HEK293 (cell line): ENCODE measurements at regions not wholly inside any gene's neighbourhood (a gene's known extent, or its start where the extent isn't known, plus 50 kb on each side); places are given as distances from the start of the nearest gene placed in this dataset.

Source experiments
- BCL11B ChIP-seq: fragments of 450-650 bp; formaldehyde crosslinking; IDR thresholded peaks from 2 replicates; pipeline ENCODE4 v1.5.1; 2016; ENCODE audit warnings: low read depth, missing biosample characterization, missing genetic modification characterization
- KLF8 ChIP-seq: fragments of 450-650 bp; formaldehyde crosslinking; IDR thresholded peaks from 2 replicates; pipeline ENCODE4 v1.5.1; 2016; ENCODE audit warnings: missing biosample characterization, missing genetic modification characterization
- MYNN ChIP-seq: fragments of 450-650 bp; formaldehyde crosslinking; IDR thresholded peaks from 2 replicates; pipeline ENCODE4 v1.5.1; 2016; ENCODE audit warnings: missing biosample characterization, missing genetic modification characterization, borderline replicate concordance
- OSR2 ChIP-seq: fragments of 450-650 bp; formaldehyde crosslinking; IDR thresholded peaks from 2 replicates; pipeline ENCODE4 v1.5.1; 2016; ENCODE audit warnings: missing biosample characterization, missing genetic modification characterization
- PRDM10 ChIP-seq: fragments of 450-650 bp; formaldehyde crosslinking; IDR thresholded peaks from 2 replicates; pipeline ENCODE4 v1.5.1; 2016; ENCODE audit warnings: missing biosample characterization, missing genetic modification characterization
- SP7 ChIP-seq: fragments of 450-650 bp; formaldehyde crosslinking; IDR thresholded peaks from 2 replicates; pipeline ENCODE4 v1.5.1; 2016; ENCODE audit warnings: missing biosample characterization, missing genetic modification characterization
- ZBTB20 ChIP-seq: fragments of 450-650 bp; formaldehyde crosslinking; IDR thresholded peaks from 2 replicates; pipeline ENCODE4 v1.5.1; 2016; ENCODE audit warnings: missing biosample characterization, missing genetic modification characterization
- ZBTB26 ChIP-seq: fragments of 450-650 bp; formaldehyde crosslinking; optimal IDR thresholded peaks from 2 replicates; pipeline ENCODE3; 2016; ENCODE audit warnings: missing biosample characterization, mild to moderate bottlenecking, missing genetic modification characterization
- ZBTB7A ChIP-seq: fragments of 450-650 bp; formaldehyde crosslinking; IDR thresholded peaks from 2 replicates; pipeline ENCODE4 v1.5.1; 2016; ENCODE audit warnings: low read depth, missing biosample characterization, missing genetic modification characterization
- ZBTB8A ChIP-seq: fragments of 450-650 bp; formaldehyde crosslinking; IDR thresholded peaks from 2 replicates; pipeline ENCODE4 v1.5.1; 2016; ENCODE audit warnings: missing biosample characterization, missing genetic modification characterization
- ZFP37 ChIP-seq: fragments of 450-650 bp; formaldehyde crosslinking; IDR thresholded peaks from 2 replicates; pipeline ENCODE4 v1.5.1; 2016; ENCODE audit warnings: missing biosample characterization, missing genetic modification characterization
- ZFP41 ChIP-seq: fragments of 450-650 bp; formaldehyde crosslinking; IDR thresholded peaks from 2 replicates; pipeline ENCODE4 v1.5.1; 2016; ENCODE audit warnings: missing biosample characterization, missing genetic modification characterization, borderline replicate concordance
- ZFP69B ChIP-seq: fragments of 450-650 bp; formaldehyde crosslinking; IDR thresholded peaks from 2 replicates; pipeline ENCODE4 v1.5.1; 2016; ENCODE audit warnings: missing biosample characterization, missing genetic modification characterization
- ZNF10 ChIP-seq: fragments of 450-650 bp; formaldehyde crosslinking; IDR thresholded peaks from 2 replicates; pipeline ENCODE4 v1.5.1; 2017; ENCODE audit warnings: missing biosample characterization, missing genetic modification characterization
- ZNF140 ChIP-seq: fragments of 450-650 bp; formaldehyde crosslinking; IDR thresholded peaks from 2 replicates; pipeline ENCODE4 v1.5.1; 2016; ENCODE audit warnings: missing biosample characterization, missing genetic modification characterization
- ZNF148 ChIP-seq: fragments of 450-650 bp; formaldehyde crosslinking; IDR thresholded peaks from 2 replicates; pipeline ENCODE4 v1.5.0; 2017; ENCODE audit warnings: missing biosample characterization, missing genetic modification characterization, borderline replicate concordance
- ZNF16 ChIP-seq: fragments of 450-650 bp; formaldehyde crosslinking; IDR thresholded peaks from 2 replicates; pipeline ENCODE4 v1.5.1; 2016; ENCODE audit warnings: low read depth, missing biosample characterization, missing genetic modification characterization
- ZNF169 ChIP-seq: fragments of 450-650 bp; formaldehyde crosslinking; IDR thresholded peaks from 2 replicates; pipeline ENCODE4 v1.5.1; 2016; ENCODE audit warnings: missing biosample characterization, missing genetic modification characterization
- ZNF2 ChIP-seq: fragments of 450-650 bp; formaldehyde crosslinking; IDR thresholded peaks from 2 replicates; pipeline ENCODE4 v1.5.1; 2016; ENCODE audit warnings: missing biosample characterization, missing genetic modification characterization
- ZNF223 ChIP-seq: fragments of 450-650 bp; formaldehyde crosslinking; IDR thresholded peaks from 2 replicates; pipeline ENCODE4 v1.5.1; 2016; ENCODE audit warnings: missing biosample characterization, missing genetic modification characterization
- ZNF335 ChIP-seq: fragments of 450-650 bp; formaldehyde crosslinking; conservative IDR thresholded peaks from 2 replicates; pipeline ENCODE4 v1.5.1; 2016; ENCODE audit warnings: missing biosample characterization, missing genetic modification characterization
- ZNF37A ChIP-seq: fragments of 450-650 bp; IDR thresholded peaks from 2 replicates; pipeline ENCODE4 v1.5.1; 2018; ENCODE audit warnings: missing biosample characterization, missing genetic modification characterization
- ZNF394 ChIP-seq: fragments of 450-650 bp; formaldehyde crosslinking; IDR thresholded peaks from 2 replicates; pipeline ENCODE4 v1.5.1; 2016; ENCODE audit warnings: missing biosample characterization, missing genetic modification characterization, mild to moderate bottlenecking, moderate library complexity, borderline replicate concordance
- ZNF423 ChIP-seq: fragments of 450-650 bp; formaldehyde crosslinking; IDR thresholded peaks from 2 replicates; pipeline ENCODE4 v1.5.1; 2016; ENCODE audit warnings: missing biosample characterization, missing genetic modification characterization
- ZNF433 ChIP-seq: fragments of 450-650 bp; formaldehyde crosslinking; IDR thresholded peaks from 2 replicates; pipeline ENCODE4 v1.5.1; 2016; ENCODE audit warnings: missing biosample characterization, missing genetic modification characterization, low read depth
- ZNF596 ChIP-seq: fragments of 450-650 bp; IDR thresholded peaks from 2 replicates; pipeline ENCODE4 v1.5.0; 2018; ENCODE audit warnings: missing biosample characterization, mild to moderate bottlenecking, missing genetic modification characterization, moderate library complexity
- ZNF600 ChIP-seq: fragments of 450-650 bp; formaldehyde crosslinking; IDR thresholded peaks from 2 replicates; pipeline ENCODE4 v1.5.1; 2016; ENCODE audit warnings: missing biosample characterization, missing genetic modification characterization
- ZNF658 ChIP-seq: fragments of 450-650 bp; formaldehyde crosslinking; IDR thresholded peaks from 2 replicates; pipeline ENCODE4; 2016; ENCODE audit warnings: missing biosample characterization, missing genetic modification characterization
- ZNF776 ChIP-seq: fragments of 450-650 bp; formaldehyde crosslinking; IDR thresholded peaks from 2 replicates; pipeline ENCODE4 v1.5.0; 2017; ENCODE audit warnings: missing biosample characterization, missing genetic modification characterization, borderline replicate concordance
- ZSCAN18 ChIP-seq: fragments of 450-650 bp; formaldehyde crosslinking; IDR thresholded peaks from 2 replicates; pipeline ENCODE4 v1.5.1; 2016; ENCODE audit warnings: missing biosample characterization, missing genetic modification characterization

GRCh38 chr10:61000769-61001730, 57.1 kb upstream of the RHOBTB1 start (continued):
- TF ChIP-seq ZNF148 (tag by site-specific recombination) (no peak), ZNF10 (tag by site-specific recombination) (no peak), ZSCAN18 (tag by site-specific recombination) (no peak), ZNF433 (tag by site-specific recombination) (no peak), ZNF776 (tag by site-specific recombination) (no peak), ZNF335 (tag by site-specific recombination) (peak; percentile 98), KLF8 (tag by site-specific recombination) (peak; percentile 42; the same call in 1 of the 2 replicates), BCL11B (tag by site-specific recombination) (peak; percentile 78; the same call in 1 of the 2 replicates), ZNF600 (tag by site-specific recombination) (peak; percentile 62), ZNF423 (tag by site-specific recombination) (no peak; the same call in 1 of the 2 replicates), ZNF223 (tag by site-specific recombination) (0 out of 2 replicates have a peak, but pooled peaks have one; percentile 44), ZBTB20 (tag by site-specific recombination) (peak; percentile 48; the same call in 1 of the 2 replicates), ZFP41 (tag by site-specific recombination) (no peak), ZNF596 (no peak), ZFP69B (tag by site-specific recombination) (peak; percentile 82), ZBTB26 (tag by site-specific recombination) (peak; percentile 87), ZNF37A (tag by site-specific recombination) (no peak), ZNF394 (tag by site-specific recombination) (peak; percentile 53; the same call in 1 of the 2 replicates), ZBTB7A (tag by site-specific recombination) (0 out of 2 replicates have a peak, but pooled peaks have one; percentile 55), ZNF2 (tag by site-specific recombination) (peak; percentile 80), ZNF140 (tag by site-specific recombination) (no peak), ZNF658 (tag by site-specific recombination) (no peak), PRDM10 (tag by site-specific recombination) (peak; percentile 68), ZBTB8A (tag by site-specific recombination) (no peak; the same call in none of the 2 replicates), OSR2 (0 out of 2 replicates have a peak, but pooled peaks have one; percentile 3), SP7 (peak; percentile 85), ZNF169 (tag by site-specific recombination) (no peak), MYNN (no peak), ZNF16 (no peak), ZFP37 (tag by site-specific recombination) (peak; percentile 80)
